ENCODE measurements at regions not wholly inside any gene's neighbourhood (a gene's known extent, or its start where the extent isn't known, plus 50 kb on each side); places are given as distances from the start of the nearest gene placed in this dataset.
"Not testable (repeated sequence)": the region's sequence is repeated elsewhere in the genome, so short reads cannot be mapped to it uniquely, and the experiment has no call there.

DNA sequence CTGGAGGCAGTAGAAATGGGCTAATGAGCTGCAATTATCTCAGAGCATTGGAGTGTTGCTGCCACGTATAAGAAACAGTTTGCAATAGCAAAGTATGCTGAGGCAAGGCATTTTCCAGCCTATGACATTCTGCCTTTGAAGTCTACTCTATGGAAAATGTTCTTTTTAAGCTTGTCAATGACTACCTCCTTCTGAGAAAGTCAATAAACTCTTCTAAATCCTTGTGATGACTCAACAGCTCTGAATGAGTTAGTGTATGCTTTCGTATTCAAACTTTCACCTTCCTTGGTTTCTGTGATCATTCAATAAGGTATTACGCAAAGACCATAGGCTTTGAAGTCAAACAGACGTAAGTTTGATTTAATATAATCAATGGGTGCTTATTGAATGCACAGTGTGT, 111.2 kb downstream of the CAPZA3 start:
- DNase-seq (ENCODE audit: low read depth): no peak

DNA sequence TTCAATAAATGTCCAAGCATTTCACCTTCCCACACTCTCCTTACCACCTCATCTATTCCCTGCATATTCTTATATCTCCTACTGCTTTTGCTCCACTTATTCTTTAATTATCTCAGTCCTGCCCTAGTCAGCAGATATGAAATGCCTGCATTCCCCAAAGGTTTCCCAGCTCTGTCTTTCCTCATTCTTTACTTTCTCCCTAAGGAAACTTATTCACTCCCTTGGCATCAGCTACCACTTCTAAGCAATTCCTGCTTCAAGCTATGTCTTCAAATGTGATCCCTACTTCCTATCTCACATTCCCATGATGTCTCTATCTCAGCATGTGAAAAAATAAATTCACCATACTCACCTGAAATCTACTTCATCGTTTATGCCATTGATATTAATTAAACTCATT, 111.8 kb downstream of the CAPZA3 start:
- no peak for DNase-seq (ENCODE audit: low read depth)

- DNase-seq (ENCODE audit: low read depth): no peak
Measured at GRCh38 chr12:18850752-18851151, 112.8 kb downstream of the CAPZA3 start.

DNA sequence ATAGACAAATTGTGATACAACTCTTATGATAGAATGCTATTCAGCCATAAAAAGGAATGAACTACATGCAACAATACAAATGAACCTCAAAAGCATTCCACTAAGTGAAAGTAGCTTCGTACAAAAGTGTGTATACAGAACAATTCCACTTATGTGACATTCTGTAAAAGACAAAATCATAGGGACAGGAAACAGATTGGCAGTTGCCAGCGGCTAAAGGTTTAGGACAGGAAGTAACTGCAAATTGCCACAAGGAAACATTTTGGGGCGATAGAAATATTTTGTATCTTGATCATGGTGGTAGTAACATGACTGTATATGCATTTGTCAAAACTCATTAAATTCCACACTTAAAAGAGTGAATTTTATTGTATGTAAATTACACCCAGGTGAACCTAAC, 113.4 kb downstream of the CAPZA3 start:
- no peak for DNase-seq (ENCODE audit: low read depth)

GRCh38 chr12:18853570-18854366, 115.8 kb downstream of the CAPZA3 start:
- DNase-seq (ENCODE audit: low read depth): no peak

- no peak for DNase-seq (ENCODE audit: low read depth)
Measured at GRCh38 chr12:18857656-18858055, 119.7 kb downstream of the CAPZA3 start.

GRCh38 chr12:18859400-18859799, 121.5 kb downstream of the CAPZA3 start:
- DNase-seq (ENCODE audit: low read depth): no peak

DNA sequence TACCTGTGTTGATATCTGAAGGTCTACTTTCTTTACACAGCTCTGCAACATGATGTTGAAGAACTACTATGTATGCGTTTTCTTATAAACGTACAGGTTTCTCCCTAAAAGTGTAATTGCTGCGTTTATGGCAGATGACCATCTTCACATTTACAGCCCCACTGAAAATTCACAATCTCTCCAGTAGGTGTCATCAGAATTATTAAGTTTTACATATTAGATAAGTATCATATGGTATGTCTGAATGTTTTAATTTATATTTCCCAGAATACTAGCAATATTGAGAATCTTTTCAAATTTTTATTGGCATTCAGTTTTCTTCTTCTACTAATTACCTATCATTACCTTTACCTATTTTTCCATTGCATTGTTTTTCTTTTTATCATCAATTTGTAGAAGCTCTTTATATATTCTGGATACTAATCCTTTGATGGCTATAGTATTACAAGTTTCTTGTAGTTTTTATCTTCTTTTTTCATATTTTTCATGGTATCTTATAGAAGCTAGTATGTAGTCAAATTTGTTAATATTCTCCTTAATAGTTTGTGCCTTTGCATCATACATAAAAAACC, 123.5 kb downstream of the CAPZA3 start:
- DNase-seq (ENCODE audit: low read depth): peak; percentile 6

- DNase-seq (ENCODE audit: low read depth): no peak
Measured at GRCh38 chr12:18863769-18864500, 126.0 kb downstream of the CAPZA3 start.

GRCh38 chr12:18864900-18865561, 127.1 kb downstream of the CAPZA3 start:
- DNase-seq (ENCODE audit: low read depth): peak; percentile 27

GRCh38 chr12:18868717-18869116, 130.8 kb downstream of the CAPZA3 start:
- no peak for DNase-seq (ENCODE audit: low read depth)

GRCh38 chr12:18872770-18873169, 134.9 kb downstream of the CAPZA3 start:
- DNase-seq (ENCODE audit: low read depth): no peak

GRCh38 chr12:18878676-18879180, 140.8 kb downstream of the CAPZA3 start:
- no peak for DNase-seq (ENCODE audit: low read depth)

GRCh38 chr12:18882690-18883089, 144.8 kb downstream of the CAPZA3 start:
- no peak for DNase-seq (ENCODE audit: low read depth)

GRCh38 chr12:18886962-18887361, 149.0 kb downstream of the CAPZA3 start:
- DNase-seq (ENCODE audit: low read depth): no peak

GRCh38 chr12:18887368-18887767, 149.4 kb downstream of the CAPZA3 start:
- DNase-seq (ENCODE audit: low read depth): no peak

DNA sequence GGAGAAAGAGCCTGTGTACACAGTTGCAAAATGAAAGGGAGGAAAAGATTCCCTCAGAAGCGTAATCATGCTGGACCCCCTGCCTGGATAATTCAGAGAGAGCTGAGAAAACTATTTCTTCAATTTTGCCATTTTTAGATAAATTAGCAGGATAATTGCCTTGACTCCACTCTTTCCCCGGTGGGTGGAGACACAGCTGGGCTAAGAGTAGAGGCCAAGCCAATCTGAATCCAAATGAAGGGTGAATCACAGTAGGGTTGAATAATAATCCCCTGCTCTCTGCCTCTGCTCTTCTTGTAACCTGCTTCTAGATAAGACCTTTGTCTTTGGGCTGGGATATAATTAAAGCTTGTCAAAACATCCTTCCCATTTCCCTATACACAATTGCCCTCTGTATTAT, 150.1 kb downstream of the CAPZA3 start:
- no peak for DNase-seq (ENCODE audit: low read depth)

DNA sequence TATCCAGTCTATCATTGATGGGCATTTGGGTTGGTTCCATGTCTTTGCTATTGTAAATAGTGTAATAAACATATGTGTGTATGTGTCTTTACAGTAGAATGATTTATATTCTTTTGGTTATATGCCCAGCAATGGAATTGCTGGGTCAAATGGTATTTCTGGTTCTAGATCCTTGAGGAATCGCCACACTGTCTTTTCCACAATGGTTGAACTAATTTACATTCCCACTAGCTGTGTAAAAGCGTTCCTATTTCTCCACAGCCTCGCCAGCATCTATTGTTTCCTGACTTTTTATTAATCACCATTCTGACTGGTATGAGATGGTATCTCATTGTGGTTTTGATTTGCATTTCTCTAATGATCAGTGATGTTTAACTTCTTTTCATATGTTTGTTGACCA, 152.7 kb downstream of the CAPZA3 start:
- DNase-seq (ENCODE audit: low read depth): not testable (repeated sequence)

- DNase-seq (ENCODE audit: low read depth): no peak
Measured at GRCh38 chr12:18895540-18895939, 157.6 kb downstream of the CAPZA3 start.

GRCh38 chr12:18895946-18896345, 158.0 kb downstream of the CAPZA3 start:
- DNase-seq (ENCODE audit: low read depth): no peak

- no peak for DNase-seq (ENCODE audit: low read depth)
Measured at GRCh38 chr12:18897823-18898222, 159.9 kb downstream of the CAPZA3 start.

GRCh38 chr12:18898470-18898869, 160.6 kb downstream of the CAPZA3 start:
- DNase-seq (ENCODE audit: low read depth): no peak

Data from Daoy (cell line).